Amniotic epithelial cell (primary cell): ENCODE measurements at regions not wholly inside any gene's neighbourhood (a gene's known extent, or its start where the extent isn't known, plus 50 kb on each side); places are given as distances from the start of the nearest gene placed in this dataset.
"Not testable (repeated sequence)": the region's sequence is repeated elsewhere in the genome, so short reads cannot be mapped to it uniquely, and the experiment has no call there.

Experiments used
- DNase-seq: peaks from one replicate; pipeline ENCODE4 v3.0.0-alpha.2; 2010; ENCODE audit warnings: low read depth

- DNase-seq, result not testable (repeated sequence)
These were observed 328.1 kb downstream of the BCL2L11 start for GRCh38 chr2:111448796-111449195.

- not testable (repeated sequence) for DNase-seq
These were observed 329.8 kb downstream of the BCL2L11 start for GRCh38 chr2:111450526-111450925.

- DNase-seq, result not testable (repeated sequence)
These were observed 331.0 kb downstream of the BCL2L11 start for GRCh38 chr2:111451692-111452199.

- DNase-seq, result not testable (repeated sequence)
These were observed 331.5 kb downstream of the BCL2L11 start for GRCh38 chr2:111452208-111452607.

GRCh38 chr2:111453308-111453707 is 332.6 kb downstream of the BCL2L11 start:
- not testable (repeated sequence) for DNase-seq

GRCh38 chr2:111453816-111454215 is 333.1 kb downstream of the BCL2L11 start:
- not testable (repeated sequence) for DNase-seq

- DNase-seq, result peak; percentile 93
These were observed 333.7 kb downstream of the BCL2L11 start for GRCh38 chr2:111454404-111454803.

GRCh38 chr2:111455016-111456015 is 334.6 kb downstream of the BCL2L11 start:
- peak; percentile 49 for DNase-seq

- DNase-seq, result not testable (repeated sequence)
These were observed 336.5 kb downstream of the BCL2L11 start for GRCh38 chr2:111457191-111457590.

- not testable (repeated sequence) for DNase-seq
These were observed 340.2 kb downstream of the BCL2L11 start for GRCh38 chr2:111460901-111461300.

GRCh38 chr2:111461831-111462230 is 341.1 kb downstream of the BCL2L11 start:
- not testable (repeated sequence) for DNase-seq

GRCh38 chr2:111462572-111462971 is 341.9 kb downstream of the BCL2L11 start:
- not testable (repeated sequence) for DNase-seq

GRCh38 chr2:111463238-111463848 is 342.6 kb downstream of the BCL2L11 start:
- not testable (repeated sequence) for DNase-seq

GRCh38 chr2:111463956-111464355 is 343.2 kb downstream of the BCL2L11 start:
- DNase-seq, result not testable (repeated sequence)

- not testable (repeated sequence) for DNase-seq
These were observed 343.7 kb downstream of the BCL2L11 start for GRCh38 chr2:111464367-111464766.

GRCh38 chr2:111465521-111465920 is 344.8 kb downstream of the BCL2L11 start:
- DNase-seq, result not testable (repeated sequence)

GRCh38 chr2:111466744-111467143 is 346.0 kb downstream of the BCL2L11 start:
- DNase-seq, result not testable (repeated sequence)

- DNase-seq, result not testable (repeated sequence)
These were observed 350.2 kb downstream of the BCL2L11 start for GRCh38 chr2:111470924-111471323.

GRCh38 chr2:111471791-111472530 is 351.2 kb downstream of the BCL2L11 start:
- DNase-seq, result peak; percentile 68

GRCh38 chr2:111472844-111473403 is 352.2 kb downstream of the BCL2L11 start:
- not testable (repeated sequence) for DNase-seq

GRCh38 chr2:111473522-111473921 is 352.8 kb downstream of the BCL2L11 start:
- not testable (repeated sequence) for DNase-seq
